ENCODE measurements at regions not wholly inside any gene's neighbourhood (a gene's known extent, or its start where the extent isn't known, plus 50 kb on each side); places are given as distances from the start of the nearest gene placed in this dataset.

DNA sequence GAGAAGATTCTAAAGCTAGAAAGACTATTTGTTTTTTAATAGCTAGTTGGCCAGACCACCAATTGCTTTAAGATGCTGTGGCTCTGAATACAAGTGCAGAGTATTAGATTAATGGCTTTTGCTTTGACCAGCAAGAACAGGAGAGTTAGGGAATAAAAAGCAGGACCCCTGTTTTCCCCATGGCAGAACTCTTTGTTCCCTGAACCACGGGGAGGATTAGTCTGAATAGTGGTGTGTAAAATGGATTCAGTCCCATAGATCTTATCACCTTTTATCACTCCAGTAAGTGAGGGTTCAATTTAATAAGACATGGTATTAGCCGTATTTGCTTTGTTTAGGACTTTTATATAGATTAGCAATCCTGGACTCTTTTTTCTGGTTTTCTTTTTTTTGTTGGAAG, 562.6 kb upstream of the DPPA4 start:
- no peak; the same call in 1 of the 2 replicates for TF ChIP-seq GATA2 (IDR thresholded peaks at IDR 0.05; ENCODE audit: low read depth, low read length)
- TF ChIP-seq GATA3 (IDR thresholded peaks at IDR 0.05; ENCODE audit: low read depth, low read length), result no peak

Data from SH-SY5Y (cell line).